Ramos (cell line): ENCODE measurements at regions not wholly inside any gene's neighbourhood (a gene's known extent, or its start where the extent isn't known, plus 50 kb on each side); places are given as distances from the start of the nearest gene placed in this dataset.

ENCODE experiments used
- in situ Hi-C: fragments of 300-500 bp; cut with MboI; formaldehyde crosslinking; loops from one replicate; pipeline ENCODE4 v1.14.3; 2022; ENCODE audit warnings: low sequenced_read_pairs; ENCODE audit not compliant: unreplicated experiment

DNA sequence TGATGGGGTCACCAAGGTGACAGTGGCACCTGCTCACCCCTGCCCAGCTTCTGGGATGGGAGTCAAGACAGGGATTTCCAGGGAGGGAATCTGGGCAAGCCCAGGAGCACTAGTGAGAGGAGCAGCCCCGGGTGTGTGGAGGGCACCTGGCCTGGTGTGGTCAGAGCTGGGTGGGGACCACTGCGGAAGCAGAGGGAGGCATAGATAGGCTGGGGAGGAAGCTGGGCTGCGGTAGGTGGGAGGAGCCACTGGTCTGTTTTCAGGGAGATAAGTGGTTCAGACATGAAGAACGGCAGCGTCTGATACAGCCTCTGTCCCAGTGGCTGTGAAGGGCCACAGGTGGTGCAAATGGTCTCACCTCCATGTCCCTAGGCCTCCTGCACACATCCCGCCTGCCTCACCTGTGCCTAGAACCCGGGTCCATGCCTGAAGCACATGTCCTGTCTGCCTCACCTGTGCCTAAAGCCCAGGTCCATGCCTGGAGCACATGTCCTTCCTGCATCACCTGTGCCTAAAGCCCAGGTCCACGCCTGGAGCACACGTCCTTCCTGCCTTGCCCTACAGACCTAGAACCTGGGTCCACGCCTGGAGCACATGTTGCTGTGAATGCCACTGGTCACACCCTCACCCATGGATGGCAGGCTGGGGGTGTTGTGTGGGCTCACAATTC lies 325.9 kb upstream of the AJAP1 start:
- in situ Hi-C loops = no loop called here

DNA sequence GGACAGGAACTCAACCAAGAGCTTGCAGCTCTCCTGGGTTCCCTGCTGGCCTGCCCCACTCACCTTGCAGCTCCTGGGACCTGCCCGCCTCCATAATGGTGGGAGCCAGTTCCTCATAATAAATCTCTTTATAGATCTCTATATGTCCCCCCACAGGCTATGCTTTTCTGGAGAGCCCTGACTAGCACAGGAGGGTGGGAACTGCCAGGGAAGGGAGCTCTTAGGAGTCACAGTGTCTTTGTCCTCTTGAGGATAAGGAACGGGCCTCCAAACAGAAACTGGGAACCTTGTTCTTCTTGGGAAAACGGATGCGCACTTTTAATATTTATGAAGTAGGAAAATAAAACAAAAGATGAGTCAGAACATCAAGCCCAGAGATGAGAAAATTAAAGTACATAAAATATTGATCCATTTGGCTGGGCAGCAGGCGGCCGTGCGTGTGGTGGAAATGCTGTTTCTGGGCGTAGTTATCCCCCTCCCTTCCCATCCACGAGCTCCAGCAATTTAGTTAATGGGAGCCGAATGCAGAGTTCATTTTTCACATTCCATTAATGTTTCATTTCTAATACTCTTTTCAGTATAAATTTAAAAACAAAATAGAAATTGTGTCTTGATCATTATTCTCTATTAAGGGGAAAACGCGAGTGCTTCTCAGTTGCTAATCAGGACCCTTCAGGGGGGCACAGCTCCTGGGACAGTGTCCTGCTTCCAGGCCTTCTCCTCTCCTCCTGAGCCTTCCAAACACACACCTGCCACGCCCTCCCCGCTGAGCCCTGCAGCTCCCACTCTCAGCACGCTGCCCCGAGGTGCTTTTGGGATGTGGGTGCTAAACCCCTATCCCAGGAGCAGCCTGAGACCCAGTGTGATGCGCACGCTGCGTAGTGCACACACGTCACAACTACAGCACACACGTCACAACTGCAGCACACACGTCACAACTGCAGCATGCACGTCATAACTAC lies 323.3 kb upstream of the AJAP1 start:
- in situ Hi-C loops = no loop called here

DNA sequence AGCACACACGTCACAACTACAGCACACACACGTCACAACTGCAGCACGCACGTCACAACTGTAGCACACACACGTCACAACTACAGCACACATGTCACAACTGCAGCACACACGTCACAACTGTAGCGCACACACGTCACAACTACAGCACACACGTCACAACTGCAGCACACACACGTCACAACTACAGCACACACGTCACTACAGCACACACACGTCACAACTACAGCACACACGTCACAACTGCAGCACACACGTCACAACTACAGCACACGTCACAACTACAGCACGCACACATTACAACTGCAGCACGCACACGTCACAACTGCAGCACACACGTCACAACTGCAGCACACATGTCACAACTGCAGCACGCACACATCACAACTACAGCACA lies 322.6 kb upstream of the AJAP1 start:
- in situ Hi-C loops = no loop called here

DNA sequence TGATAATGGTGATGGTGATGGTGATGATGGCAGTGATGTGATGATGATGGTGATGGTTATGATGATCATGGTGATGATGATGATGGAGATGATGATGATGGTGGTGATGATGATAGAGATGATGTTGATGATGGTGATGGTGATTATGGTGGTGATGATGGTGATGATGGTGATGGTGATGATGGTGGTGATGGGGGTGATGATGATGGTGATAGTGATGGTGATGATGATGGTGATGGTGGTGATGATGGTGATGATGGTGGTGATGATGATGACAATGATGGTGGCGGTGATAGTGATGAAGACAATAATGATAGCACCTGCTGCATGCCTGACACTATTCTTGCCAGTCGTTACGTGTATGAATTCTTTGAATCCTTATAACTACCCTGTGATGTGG lies 317.9 kb upstream of the AJAP1 start:
- in situ Hi-C loops = no loop called here

DNA sequence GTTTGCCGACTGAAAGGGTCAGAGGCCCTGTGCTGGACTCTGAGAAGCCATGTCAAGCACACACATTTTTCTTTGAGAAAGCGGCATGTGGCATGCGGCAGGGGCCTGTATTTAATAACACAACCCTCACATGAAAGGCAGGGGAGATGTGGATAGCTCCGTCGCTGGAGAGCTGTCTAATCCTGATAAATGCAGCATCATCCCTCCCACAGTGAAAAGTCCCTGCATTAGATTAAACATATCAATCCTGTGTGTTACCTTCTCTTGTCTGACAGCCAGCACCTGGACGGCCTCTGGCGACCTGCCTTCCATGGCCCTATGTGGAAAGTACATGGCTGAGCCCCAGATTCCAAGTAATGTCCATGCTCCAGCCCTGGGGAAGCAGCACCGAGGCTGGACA lies 313.0 kb upstream of the AJAP1 start:
- in situ Hi-C loops = no loop called here

DNA sequence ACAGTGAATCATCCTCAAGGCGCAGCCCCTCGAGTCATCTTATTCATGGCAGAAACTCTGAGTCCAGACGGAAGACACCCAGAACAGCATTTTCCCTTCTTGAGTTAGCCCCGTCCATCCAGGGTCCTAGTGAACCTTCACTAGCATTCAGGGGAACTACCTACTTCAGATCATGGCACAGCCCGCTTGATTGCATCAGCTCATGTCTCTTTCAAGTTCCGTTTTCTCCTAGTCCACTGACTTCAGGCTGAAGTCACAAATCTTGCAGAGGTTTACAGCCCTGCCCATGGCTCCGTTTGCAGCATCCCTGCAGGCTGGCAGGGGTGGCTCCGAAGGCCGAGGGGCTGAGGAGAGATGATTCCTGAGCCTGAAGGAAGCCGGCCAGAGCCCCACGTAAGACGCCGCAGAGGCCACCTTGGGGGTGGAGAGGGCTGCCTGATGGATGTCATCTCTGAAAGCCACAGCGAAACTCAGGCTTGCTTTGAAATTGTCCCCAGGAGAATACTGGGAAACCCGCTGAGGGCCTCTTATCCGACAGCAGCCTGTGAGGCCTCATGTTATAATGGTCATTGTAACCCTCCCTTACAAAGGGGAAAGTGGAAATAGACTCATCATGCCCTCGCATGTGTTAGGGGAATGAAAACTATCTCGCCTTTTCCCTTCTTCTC lies 310.2 kb upstream of the AJAP1 start:
- in situ Hi-C loops = no loop called here

DNA sequence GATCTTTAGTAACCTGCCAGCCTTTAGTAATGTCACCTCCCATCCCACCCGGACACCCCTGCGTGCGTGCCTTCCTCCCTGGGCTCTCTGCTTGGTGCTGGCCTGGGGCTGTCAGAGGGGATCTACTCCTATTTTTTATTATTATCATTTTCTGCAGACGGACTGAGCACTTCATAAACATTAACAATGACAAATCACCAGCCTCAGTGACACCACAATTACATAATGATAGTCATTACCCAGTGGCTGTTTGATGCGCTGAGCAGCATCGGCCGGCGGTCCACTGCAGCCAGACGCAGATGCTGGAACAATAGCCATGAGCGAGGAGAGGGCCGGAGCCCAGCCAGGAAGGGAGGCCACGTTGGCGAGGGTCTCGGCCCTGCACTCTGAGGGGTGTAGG lies 309.3 kb upstream of the AJAP1 start:
- in situ Hi-C loops = no loop called here

DNA sequence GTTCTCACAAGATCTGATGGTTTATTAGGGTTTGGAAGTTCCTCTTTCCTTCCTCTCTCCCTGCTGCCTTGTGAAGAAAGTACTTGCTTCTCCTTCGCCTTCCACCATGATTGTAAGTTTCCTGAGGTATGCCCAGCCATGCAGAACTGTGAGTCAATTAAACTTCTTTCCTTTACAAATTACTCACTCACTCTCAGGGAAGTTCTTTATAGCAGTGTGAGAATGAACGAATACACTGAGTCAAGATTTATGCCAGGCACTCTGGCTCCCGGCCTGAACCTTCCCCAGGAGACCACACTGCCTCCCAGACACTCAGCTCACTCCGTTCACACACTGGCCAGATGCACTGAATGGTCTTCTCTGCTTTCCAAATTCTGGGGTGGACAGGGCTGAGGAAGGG lies 308.3 kb upstream of the AJAP1 start:
- in situ Hi-C loops = no loop called here

DNA sequence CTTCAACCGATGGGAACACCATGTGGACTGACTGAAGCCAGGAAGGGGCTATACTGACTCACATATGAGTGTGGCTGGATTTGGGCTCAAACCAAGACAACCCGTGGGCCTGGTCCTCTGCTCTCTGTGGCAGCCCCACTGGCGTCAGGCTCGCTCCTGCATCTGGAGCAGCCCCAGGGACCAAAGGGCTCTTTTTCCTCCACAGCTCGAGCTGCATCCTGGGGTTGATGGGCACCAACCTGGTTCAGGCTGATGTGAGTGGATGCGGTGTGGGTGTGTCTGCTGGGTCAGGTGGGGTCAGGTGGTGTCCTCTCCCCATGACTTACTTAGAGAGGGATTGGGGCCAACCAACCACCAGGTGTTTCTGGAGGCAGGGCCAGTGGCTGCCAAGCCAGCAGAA lies 303.0 kb upstream of the AJAP1 start:
- in situ Hi-C loops = no loop called here

DNA sequence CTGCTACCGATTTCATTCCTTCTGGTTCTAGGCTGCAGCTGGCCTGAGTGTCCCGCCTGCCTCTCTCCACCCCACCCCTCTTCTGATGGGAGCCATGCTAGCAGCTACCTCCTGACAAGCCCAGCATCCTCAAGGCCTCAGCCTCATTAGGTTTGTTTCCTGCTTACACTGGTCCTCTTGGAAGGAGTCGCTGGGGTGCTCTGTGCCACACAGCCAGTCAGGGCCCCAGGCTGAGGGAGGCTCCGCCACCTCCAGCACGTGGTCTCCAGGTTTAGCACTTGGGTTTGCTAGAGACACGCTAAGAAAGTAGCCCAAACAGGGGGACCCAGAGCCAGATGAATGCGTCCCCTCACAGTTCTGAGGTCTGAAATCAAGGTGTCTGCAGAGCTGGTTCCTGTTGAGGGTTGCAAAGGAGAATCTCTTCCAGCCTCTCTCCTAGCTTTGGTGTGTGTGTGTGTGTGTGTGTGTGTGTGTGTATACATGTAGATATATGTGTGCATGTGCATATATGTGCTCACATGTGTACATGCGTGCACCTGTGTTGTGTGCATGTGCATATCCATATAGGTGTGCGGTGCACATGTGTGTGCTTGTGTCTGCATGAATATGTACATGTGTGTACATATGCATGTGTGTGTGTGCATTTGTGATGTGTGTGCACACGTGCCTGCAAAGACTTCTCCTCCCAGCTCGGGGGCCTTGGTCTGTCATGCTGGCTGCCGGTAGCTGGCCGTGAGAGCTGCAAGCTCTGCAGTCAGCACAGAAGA lies 301.1 kb upstream of the AJAP1 start:
- in situ Hi-C loops = no loop called here

DNA sequence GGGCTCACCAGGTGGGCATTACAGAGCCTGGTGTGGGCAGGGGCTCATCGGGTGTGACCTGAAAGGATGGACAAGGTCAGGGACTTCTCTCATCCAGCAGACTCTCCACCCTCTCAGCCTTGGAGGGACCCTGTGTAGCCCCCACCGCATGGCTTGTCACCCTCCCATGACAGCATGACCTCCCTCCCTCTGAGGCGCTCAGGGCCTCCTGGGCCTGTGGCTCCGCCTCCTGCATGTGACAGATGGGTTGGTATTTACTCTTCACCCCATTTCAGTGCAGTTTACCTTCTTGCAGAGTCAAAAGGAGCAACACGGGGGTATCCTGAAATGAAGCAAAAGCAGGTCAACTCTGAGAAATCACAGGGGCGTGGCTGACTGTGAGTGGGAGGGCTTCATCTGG lies 298.6 kb upstream of the AJAP1 start:
- in situ Hi-C loops = no loop called here

DNA sequence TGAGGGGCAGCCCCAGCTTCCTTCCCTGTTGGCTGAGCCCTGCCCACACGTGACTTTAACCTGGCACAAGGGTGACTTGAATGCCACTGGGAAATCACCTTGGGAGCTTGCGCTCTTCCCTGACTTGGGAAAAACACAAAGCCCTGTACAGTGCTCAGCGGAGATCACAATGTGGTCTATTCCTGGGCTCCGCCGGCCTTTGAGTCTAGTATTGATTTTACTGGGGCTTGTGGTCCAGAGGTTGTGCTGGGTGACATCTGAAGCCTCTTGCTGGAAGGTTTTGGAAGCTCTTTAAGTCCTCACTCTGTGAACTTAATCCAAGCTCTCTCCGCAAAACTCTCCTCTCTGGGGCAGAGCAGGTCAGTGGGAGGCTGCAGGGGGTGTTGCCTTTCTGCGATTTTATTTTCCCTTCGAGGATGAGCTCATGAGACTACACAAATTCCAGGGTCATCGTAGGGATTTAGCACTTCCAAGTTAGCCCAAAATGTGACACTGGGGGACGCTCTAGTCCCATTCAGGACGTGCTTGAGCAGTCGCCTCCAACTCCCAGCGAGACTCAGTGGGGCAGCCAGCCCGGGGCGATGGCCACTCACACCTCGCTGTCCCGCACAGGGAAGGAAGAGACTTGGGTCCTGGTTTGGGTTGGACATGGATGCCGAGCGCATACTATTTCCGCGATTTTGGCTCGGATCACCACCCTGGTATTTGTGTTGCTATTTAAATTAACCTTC lies 291.9 kb upstream of the AJAP1 start:
- in situ Hi-C loops = no loop called here

DNA sequence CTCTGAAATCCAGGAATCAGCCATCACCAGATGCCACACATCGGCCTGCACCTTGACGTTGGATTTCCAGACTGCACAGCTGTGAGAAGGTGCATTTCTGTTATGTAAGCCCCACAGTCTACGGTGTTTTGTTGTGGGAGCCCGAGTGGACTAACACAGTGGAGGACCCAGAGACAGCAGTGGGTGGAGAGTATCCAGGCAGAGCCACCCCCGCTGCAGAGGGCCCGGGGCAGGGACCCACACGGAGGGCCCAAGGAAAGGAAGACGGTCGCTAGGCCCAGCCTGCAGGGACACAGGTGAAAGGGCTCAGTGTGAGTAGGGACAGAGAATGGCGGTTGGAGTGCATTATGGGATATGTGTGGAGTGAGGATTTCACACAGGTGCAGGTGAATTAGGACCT lies 288.3 kb upstream of the AJAP1 start:
- in situ Hi-C loops = no loop called here

DNA sequence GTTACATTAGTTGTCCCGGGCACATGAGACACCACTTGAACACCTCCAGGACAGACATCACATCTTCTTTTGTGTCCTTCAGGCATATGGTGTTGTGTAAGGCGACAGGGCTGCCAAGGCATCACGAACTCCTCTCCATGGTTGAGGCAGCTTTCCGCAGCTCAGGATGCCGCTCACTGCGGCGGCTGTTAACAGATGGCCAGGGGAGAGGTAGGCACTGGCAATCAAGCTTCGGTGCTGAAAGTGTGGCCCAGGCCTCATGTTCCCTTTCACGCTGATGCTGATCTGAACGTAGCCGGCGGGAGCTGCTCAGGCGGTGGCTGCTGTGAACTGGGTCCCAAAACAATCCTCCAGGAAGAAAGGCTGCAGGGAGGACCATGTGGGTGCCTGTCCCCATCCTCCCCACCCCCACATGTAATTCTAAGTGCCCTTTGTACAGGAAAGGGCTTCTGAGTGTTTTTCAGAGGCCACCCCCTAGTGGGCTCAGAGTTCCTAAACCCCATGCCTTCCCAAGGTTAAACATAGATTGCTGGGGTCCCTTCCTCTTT lies 287.1 kb upstream of the AJAP1 start:
- in situ Hi-C loops = no loop called here

DNA sequence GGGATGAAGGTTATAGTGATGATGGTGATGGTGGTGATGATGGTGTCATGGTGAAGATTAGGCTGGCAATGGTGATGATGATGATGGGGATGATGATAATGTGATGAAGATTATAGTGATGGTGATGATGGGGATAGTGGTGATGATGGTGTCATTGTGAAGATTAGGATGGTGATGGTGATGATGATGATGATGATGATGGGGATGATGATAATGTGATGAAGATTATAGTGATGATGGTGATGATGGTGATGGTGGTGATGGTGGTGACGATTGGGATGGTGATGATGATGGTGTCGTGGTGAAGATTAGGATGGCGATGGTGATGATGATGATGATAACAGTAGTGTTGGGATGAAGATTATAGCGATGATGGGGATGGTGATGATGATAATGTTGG lies 285.1 kb upstream of the AJAP1 start:
- in situ Hi-C loops = no loop called here

DNA sequence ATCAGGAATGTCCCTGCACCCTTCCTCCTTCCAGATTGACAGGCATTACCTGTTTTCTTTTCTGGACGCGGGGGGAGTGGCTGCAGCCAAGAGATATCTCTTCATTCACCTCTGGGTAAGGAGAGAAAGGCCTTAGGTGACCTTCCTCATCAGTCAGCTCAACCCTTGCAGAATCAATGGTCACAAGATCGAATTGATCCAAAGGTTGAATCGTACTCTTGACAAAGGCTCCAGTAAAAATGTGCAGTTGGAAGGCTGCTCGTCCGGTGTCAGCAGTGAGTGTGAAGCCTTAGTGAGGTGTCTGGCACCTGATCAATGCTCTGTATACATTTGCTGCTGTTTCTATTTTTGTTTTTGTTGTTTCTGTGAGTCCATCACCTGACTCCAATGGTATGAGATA lies 282.6 kb upstream of the AJAP1 start:
- in situ Hi-C loops = no loop called here

DNA sequence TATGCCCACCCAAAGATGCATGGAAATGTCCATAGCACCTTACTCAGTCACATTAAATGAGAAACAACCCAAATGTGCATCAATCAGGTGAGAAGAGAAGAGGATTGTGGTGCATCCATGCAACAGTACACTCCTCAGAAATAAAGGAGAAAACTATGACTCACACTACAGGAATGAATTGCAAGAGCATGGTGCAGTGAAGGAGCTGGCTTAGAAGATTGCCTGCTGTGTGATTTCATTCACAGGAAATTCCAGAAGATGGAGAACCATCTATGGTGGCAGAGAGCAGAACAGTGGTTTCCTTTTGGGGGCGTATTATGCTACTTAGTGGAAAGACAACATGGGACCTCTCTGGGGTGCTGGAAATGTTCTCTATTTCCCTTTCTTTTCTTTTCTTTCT lies 278.6 kb upstream of the AJAP1 start:
- in situ Hi-C loops = no loop called here

DNA sequence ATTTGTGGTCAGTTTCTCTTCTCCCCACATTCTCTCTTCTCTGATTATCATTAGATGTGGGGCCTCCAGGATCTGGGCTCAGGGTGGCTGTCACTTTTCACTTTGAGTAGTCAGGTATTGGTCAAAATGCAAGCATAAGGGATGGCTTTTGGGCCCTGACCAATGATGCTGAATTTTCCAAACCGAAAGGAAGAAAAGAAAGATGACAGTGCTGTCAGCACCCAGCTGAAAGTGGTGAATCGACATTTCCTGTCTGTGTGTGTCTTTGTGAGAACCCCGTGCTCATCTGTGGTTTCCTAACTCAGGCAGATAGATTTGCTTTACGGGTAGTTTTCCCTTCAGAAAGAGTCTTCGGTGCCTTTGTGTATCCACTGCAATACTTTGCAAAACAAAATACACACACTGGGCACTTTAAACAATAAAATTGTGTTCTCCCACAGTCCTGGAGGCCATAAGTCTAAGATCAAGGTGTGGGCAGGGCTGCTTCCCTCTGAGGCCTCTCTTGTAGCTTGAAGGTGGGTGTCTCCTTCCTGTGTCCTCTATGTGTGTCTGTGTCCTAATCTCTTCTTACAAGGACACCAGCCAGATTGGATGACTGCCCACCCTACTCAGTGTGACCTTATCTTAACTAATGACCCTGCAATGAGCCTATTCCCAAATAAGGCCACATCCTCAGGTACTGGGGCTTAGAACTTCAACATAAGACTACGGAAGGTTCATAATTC lies 274.8 kb upstream of the AJAP1 start:
- in situ Hi-C loops = no loop called here

DNA sequence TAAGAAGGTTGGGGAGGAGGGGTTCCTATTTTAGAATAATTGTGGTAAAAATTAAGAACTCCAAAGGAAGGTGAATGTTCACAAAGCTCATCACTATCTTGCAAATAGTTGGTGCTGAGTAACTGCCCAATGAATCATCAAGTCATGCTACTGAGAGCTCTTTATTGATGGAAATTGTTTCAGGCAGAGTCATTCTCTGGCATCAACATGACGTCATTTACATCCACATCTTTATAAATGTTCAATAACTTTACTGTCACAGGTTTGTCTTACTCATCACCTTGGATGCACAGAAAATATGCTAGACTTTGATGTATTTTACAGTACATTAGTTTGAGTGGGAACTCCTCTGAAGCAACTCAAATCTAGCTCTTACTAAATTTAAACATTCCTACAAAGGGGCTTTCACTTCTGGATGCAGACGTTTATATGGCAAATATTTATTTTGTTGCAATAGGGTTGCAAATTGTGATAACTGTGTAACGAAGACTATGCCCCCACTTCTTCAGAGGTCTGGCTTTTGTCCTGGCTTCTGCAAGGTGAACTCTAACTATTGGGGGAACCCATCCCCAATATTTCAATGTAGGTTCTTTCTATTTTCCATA lies 273.7 kb upstream of the AJAP1 start:
- in situ Hi-C loops = no loop called here
